ENCODE measurements at regions not wholly inside any gene's neighbourhood (a gene's known extent, or its start where the extent isn't known, plus 50 kb on each side); places are given as distances from the start of the nearest gene placed in this dataset.

DNA sequence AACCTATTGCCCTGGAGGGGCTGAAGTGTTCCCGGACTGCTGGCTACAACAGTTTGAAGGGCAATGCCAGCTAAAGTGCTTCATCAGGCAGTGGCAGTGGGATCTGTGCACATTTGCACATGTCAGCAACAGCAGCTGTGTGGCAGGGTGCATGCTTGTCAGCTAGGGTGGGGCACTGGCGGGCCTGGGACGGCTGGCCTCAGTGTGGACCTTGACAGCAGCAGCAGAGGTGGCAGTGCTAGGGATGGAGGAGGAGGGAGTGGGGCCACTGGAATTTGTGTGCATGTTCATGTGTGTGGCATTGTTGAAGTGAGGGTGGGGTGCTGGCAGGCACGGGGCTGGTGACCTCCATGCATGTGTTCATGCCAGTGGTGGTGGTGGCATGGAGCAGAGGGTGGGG is 203.3 kb upstream of the HS3ST4 start:
- no peak for ATAC-seq
- peaks cover 4% of the 10 kb centered on the region; the same call in 2 of the 3 replicates for H3K36me3 Mint-ChIP-seq (ENCODE audit: low read depth)

More for the DNA sequence above, 203.3 kb upstream of the HS3ST4 start:
- H3K9me2 ChIP-seq (ENCODE audit: insufficient read depth), result no peaks in the 10 kb centered on the region
- no peaks in the 10 kb centered on the region for H3K4me1 ChIP-seq (ENCODE audit: insufficient read depth)
- H3K9me3 Mint-ChIP-seq, result peaks cover 86% of the 10 kb centered on the region
- H3F3A ChIP-seq (replicated peaks; ENCODE audit: low read depth), result no peaks in the 10 kb centered on the region
- DNase-seq (ENCODE audit: low spot score), result no peak
- H2AFZ ChIP-seq, result no peak overlapping the region
- H3K27me3 Mint-ChIP-seq (ENCODE audit: insufficient read depth, low read depth, poor library complexity), result peaks cover 5% of the 10 kb centered on the region
- no peak overlapping the region for H3K4me3 Mint-ChIP-seq
- no peaks in the 10 kb centered on the region for H3K36me3 ChIP-seq (ENCODE audit: insufficient read depth)
- TF ChIP-seq POLR2AphosphoS5 (IDR thresholded peaks at IDR 0.05; ENCODE audit: low read depth) (no peak), NANOG (IDR thresholded peaks at IDR 0.05; ENCODE audit: borderline replicate concordance) (no peak), EZH2 (IDR thresholded peaks at IDR 0.05; ENCODE audit: low read depth, unreplicated experiment) (no peak), STAT1 (IDR thresholded peaks at IDR 0.05; ENCODE audit: unreplicated experiment) (no peak), ZNF331 (CRISPR knock-in tag; IDR thresholded peaks at IDR 0.05; ENCODE audit: low read depth) (no peak), ZNF114 (CRISPR knock-in tag; IDR thresholded peaks at IDR 0.05) (no peak), EZH2phosphoT487 (IDR thresholded peaks at IDR 0.05; ENCODE audit: unreplicated experiment) (no peak), JUNB (IDR thresholded peaks at IDR 0.05; ENCODE audit: unreplicated experiment) (no peak), CREB1 (CRISPR knock-in tag; IDR thresholded peaks at IDR 0.05; ENCODE audit: low read depth) (no peak)
- TF ChIP-seq, protein P1, sequence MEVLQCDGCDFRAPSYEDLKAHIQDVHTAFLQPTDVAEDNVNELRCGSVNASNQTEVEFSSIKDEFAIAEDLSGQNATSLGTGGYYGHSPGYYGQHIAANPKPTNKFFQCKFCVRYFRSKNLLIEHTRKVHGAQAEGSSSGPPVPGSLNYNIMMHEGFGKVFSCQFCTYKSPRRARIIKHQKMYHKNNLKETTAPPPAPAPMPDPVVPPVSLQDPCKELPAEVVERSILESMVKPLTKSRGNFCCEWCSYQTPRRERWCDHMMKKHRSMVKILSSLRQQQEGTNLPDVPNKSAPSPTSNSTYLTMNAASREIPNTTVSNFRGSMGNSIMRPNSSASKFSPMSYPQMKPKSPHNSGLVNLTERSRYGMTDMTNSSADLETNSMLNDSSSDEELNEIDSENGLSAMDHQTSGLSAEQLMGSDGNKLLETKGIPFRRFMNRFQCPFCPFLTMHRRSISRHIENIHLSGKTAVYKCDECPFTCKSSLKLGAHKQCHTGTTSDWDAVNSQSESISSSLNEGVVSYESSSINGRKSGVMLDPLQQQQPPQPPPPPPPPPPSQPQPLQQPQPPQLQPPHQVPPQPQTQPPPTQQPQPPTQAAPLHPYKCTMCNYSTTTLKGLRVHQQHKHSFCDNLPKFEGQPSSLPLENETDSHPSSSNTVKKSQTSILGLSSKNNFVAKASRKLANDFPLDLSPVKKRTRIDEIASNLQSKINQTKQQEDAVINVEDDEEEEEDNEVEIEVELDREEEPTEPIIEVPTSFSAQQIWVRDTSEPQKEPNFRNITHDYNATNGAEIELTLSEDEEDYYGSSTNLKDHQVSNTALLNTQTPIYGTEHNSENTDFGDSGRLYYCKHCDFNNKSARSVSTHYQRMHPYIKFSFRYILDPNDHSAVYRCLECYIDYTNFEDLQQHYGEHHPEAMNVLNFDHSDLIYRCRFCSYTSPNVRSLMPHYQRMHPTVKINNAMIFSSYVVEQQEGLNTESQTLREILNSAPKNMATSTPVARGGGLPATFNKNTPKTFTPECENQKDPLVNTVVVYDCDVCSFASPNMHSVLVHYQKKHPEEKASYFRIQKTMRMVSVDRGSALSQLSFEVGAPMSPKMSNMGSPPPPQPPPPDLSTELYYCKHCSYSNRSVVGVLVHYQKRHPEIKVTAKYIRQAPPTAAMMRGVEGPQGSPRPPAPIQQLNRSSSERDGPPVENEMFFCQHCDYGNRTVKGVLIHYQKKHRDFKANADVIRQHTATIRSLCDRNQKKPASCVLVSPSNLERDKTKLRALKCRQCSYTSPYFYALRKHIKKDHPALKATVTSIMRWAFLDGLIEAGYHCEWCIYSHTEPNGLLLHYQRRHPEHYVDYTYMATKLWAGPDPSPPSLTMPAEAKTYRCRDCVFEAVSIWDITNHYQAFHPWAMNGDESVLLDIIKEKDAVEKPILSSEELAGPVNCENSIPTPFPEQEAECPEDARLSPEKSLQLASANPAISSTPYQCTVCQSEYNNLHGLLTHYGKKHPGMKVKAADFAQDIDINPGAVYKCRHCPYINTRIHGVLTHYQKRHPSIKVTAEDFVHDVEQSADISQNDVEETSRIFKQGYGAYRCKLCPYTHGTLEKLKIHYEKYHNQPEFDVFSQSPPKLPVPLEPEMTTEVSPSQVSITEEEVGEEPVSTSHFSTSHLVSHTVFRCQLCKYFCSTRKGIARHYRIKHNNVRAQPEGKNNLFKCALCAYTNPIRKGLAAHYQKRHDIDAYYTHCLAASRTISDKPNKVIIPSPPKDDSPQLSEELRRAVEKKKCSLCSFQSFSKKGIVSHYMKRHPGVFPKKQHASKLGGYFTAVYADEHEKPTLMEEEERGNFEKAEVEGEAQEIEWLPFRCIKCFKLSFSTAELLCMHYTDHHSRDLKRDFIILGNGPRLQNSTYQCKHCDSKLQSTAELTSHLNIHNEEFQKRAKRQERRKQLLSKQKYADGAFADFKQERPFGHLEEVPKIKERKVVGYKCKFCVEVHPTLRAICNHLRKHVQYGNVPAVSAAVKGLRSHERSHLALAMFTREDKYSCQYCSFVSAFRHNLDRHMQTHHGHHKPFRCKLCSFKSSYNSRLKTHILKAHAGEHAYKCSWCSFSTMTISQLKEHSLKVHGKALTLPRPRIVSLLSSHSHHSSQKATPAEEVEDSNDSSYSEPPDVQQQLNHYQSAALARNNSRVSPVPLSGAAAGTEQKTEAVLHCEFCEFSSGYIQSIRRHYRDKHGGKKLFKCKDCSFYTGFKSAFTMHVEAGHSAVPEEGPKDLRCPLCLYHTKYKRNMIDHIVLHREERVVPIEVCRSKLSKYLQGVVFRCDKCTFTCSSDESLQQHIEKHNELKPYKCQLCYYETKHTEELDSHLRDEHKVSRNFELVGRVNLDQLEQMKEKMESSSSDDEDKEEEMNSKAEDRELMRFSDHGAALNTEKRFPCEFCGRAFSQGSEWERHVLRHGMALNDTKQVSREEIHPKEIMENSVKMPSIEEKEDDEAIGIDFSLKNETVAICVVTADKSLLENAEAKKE (CRISPR knock-in tag; IDR thresholded peaks at IDR 0.05), result no peak
- TF ChIP-seq, protein P2, sequence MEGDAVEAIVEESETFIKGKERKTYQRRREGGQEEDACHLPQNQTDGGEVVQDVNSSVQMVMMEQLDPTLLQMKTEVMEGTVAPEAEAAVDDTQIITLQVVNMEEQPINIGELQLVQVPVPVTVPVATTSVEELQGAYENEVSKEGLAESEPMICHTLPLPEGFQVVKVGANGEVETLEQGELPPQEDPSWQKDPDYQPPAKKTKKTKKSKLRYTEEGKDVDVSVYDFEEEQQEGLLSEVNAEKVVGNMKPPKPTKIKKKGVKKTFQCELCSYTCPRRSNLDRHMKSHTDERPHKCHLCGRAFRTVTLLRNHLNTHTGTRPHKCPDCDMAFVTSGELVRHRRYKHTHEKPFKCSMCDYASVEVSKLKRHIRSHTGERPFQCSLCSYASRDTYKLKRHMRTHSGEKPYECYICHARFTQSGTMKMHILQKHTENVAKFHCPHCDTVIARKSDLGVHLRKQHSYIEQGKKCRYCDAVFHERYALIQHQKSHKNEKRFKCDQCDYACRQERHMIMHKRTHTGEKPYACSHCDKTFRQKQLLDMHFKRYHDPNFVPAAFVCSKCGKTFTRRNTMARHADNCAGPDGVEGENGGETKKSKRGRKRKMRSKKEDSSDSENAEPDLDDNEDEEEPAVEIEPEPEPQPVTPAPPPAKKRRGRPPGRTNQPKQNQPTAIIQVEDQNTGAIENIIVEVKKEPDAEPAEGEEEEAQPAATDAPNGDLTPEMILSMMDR (conservative IDR thresholded peaks at IDR 0.05; ENCODE audit: low read depth in 2 of 2), result no peak
- TF ChIP-seq, protein P3, sequence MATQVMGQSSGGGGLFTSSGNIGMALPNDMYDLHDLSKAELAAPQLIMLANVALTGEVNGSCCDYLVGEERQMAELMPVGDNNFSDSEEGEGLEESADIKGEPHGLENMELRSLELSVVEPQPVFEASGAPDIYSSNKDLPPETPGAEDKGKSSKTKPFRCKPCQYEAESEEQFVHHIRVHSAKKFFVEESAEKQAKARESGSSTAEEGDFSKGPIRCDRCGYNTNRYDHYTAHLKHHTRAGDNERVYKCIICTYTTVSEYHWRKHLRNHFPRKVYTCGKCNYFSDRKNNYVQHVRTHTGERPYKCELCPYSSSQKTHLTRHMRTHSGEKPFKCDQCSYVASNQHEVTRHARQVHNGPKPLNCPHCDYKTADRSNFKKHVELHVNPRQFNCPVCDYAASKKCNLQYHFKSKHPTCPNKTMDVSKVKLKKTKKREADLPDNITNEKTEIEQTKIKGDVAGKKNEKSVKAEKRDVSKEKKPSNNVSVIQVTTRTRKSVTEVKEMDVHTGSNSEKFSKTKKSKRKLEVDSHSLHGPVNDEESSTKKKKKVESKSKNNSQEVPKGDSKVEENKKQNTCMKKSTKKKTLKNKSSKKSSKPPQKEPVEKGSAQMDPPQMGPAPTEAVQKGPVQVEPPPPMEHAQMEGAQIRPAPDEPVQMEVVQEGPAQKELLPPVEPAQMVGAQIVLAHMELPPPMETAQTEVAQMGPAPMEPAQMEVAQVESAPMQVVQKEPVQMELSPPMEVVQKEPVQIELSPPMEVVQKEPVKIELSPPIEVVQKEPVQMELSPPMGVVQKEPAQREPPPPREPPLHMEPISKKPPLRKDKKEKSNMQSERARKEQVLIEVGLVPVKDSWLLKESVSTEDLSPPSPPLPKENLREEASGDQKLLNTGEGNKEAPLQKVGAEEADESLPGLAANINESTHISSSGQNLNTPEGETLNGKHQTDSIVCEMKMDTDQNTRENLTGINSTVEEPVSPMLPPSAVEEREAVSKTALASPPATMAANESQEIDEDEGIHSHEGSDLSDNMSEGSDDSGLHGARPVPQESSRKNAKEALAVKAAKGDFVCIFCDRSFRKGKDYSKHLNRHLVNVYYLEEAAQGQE (IDR thresholded peaks at IDR 0.05; ENCODE audit: unreplicated experiment), result no peak
- TF ChIP-seq, protein P4, sequence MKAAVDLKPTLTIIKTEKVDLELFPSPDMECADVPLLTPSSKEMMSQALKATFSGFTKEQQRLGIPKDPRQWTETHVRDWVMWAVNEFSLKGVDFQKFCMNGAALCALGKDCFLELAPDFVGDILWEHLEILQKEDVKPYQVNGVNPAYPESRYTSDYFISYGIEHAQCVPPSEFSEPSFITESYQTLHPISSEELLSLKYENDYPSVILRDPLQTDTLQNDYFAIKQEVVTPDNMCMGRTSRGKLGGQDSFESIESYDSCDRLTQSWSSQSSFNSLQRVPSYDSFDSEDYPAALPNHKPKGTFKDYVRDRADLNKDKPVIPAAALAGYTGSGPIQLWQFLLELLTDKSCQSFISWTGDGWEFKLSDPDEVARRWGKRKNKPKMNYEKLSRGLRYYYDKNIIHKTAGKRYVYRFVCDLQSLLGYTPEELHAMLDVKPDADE (IDR thresholded peaks at IDR 0.05), result no peak
- H3K27me3 ChIP-seq (ENCODE audit: insufficient read depth), result no peaks in the 10 kb centered on the region
- no peaks in the 10 kb centered on the region for H4K20me1 ChIP-seq (replicated peaks; ENCODE audit: insufficient read depth)
- H3K27ac ChIP-seq (ENCODE audit: low read depth), result no peak overlapping the region
- H3K79me2 ChIP-seq (replicated peaks; ENCODE audit: insufficient read depth), result no peaks in the 10 kb centered on the region
- H3K4me3 ChIP-seq, result no peak overlapping the region
- H3K4me2 ChIP-seq, result no peak overlapping the region
- no peaks in the 10 kb centered on the region for H3K4me1 Mint-ChIP-seq
- no peak overlapping the region for H3K27ac Mint-ChIP-seq

Measured in GM23338 (cell line).